ENCODE measurements at regions not wholly inside any gene's neighbourhood (a gene's known extent, or its start where the extent isn't known, plus 50 kb on each side); places are given as distances from the start of the nearest gene placed in this dataset.

- DNase-seq, result no peak
Observed at GRCh38 chr2:3099145-3099859, 278.3 kb downstream of the EIPR1 start.

GRCh38 chr2:3098231-3098630 lies 279.4 kb downstream of the EIPR1 start:
- no peak for DNase-seq

GRCh38 chr2:3097804-3098203 lies 279.8 kb downstream of the EIPR1 start:
- DNase-seq, result no peak

DNA sequence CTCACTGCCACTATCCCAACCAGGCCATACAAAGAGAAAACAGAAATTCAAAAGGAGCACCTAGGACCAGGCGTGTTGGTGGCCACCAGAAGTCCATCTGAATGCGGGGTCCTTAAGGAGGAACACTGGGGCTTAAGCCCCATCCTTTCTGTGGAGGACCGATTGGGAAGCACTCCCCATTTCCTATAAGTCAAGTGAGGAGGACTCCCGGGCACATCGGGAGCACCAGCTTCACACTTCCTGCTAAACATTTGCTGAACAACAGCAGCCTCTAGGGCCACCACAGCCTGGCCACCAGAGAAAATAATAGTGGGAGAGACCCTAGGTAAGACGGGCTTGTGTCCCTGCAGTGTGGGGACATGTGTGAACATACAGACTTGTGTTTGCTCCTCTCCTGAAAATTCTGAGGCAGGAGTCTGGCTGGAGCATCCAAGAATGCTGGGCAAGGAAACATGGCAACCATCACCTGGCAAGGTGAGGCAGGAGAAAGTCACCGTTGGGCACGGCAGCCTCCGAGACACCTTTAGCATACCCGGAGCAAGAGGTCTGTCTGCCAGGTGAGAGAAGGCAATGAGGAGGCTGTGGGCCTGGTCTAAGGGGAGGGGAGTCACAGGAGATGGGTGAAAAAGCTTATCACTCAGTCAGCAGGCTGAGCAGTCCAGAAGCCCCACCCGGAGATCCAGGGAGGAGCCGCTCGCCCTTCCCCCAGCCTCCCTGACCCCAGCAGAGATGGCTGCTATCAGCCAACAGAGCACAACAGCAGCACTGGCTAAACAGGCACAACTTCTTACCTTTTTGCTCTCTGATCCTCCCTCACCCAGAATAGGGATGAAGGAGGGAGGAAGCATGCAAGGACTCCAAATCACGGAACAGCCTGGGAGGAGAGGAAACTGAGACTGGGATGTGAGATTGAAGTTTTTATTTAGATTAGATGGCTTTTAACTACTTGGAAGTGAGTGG lies 282.3 kb downstream of the EIPR1 start:
- no peak for DNase-seq

DNA sequence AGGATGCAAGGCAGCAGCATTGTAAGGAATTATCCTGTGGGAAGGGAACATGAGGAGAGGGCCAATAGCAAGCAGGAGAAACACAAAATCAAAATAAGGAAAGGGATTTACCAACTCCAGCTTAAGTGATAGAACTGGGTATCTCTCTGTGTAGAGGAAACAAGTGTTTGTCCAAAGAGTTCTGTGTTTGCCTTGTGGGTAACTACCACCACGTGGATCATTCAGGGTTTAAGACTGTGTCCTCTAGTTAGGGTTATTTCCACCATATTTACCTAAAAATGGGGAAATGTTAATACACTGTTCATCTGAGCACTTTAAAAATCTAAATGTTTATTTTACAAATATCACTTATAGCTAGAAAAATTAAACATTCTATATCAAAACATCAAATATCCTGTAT lies 283.3 kb downstream of the EIPR1 start:
- no peak for DNase-seq

DNA sequence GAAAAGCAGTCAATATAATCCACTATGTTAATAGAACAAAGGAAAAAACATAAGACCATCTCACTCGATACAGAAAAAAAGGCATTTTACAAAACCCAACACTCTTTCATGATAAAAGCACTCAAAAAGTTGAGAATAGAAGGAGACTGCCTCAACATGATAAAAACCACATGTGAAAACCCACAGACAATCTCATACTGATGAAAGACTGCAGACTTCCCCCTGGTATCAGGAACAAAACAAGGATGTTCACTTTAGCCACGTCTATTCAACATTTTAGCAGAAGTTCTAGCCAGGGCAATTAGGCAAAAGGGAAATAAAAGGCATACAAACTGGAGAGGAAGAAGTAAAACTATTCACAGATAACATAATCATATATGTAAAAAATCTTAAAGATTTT lies 285.9 kb downstream of the EIPR1 start:
- no peak for DNase-seq

DNA sequence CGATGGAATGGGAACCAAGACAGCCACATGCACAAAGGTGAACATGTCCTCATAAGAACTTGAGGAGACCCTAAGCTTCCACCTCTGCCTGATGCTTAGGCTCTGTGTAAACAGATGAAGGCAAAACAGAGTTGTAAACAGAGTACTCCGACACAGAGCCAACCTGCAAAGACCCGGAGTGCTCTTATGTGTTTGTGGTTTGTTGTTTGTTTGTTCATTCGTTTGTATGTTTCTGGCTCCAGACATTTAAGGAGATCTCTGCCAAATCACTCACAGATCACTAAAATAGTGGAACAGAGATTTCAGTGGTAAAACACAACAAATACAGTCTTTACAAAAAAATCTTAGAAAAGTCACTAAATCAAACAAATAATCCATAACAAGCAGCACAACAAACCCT lies 294.9 kb downstream of the EIPR1 start:
- no peak for DNase-seq

- DNase-seq, result no peak
Observed at GRCh38 chr2:3079959-3080948, 297.4 kb downstream of the EIPR1 start.

GRCh38 chr2:3079466-3079865 lies 298.2 kb downstream of the EIPR1 start:
- no peak for DNase-seq

- DNase-seq, result no peak
Observed at GRCh38 chr2:3078684-3079083, 298.9 kb downstream of the EIPR1 start.

DNA sequence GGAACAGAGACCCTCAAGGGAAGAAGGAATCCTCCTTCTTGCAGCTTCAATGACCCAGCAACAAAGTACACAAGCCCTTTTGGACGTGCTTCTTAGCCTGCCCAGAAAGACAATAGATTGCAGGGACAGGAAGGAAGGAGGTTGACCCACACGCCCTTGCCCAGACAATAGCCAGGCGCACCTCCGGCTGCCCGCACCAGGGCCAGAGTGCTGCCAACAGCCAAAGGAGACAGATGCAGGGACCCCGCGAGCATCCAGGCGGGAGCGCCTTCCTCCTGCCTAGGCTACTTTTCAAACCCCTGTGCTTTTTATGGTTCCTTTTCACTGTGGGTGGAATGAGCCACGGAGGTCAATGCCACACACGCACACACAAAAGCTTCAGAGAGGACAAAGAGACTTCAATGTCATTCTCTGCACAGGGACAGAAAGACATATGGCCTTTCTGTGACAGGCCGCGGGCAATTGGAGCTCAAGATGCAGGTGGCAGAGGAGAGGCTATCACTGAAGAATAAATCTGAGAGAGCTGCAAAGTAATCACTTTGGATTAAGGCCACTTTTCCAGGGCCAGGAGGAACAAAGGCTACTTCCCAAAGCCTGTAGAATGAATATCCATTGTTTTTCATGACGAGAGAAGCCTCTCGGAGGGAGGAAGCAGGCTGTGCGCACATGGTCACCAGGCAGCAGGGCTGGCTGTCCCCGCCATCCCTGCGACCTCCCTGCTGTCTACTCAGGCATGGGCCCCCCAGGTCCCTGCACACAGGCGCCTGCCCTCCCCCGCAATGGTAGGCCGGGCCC lies 300.6 kb downstream of the EIPR1 start:
- no peak for DNase-seq

- DNase-seq, result no peak
Observed at GRCh38 chr2:3075991-3076340, 301.7 kb downstream of the EIPR1 start.

- DNase-seq, result no peak
Observed at GRCh38 chr2:3075316-3075990, 302.2 kb downstream of the EIPR1 start.

DNA sequence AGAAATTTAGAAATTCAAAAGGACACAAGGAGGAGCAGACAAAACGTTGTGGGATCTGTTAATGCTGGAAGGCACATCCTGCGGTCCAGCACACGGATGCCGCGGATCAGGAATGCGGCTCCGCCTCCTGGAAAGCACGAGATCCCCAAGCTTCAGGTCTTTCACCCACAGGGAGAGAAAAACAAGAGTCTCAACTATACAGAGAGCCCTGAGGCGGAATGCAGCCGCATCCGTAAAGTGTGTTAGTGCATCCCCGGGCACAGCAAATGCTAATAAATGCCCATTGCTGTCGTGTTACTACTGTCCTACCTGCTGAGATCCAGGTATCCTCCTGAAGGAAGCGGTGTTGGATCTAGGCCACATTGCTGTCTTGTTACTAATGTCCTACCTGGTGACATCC lies 303.9 kb downstream of the EIPR1 start:
- no peak for DNase-seq

GRCh38 chr2:3073041-3073595 lies 304.5 kb downstream of the EIPR1 start:
- DNase-seq, result no peak

GRCh38 chr2:3071685-3072263 lies 305.8 kb downstream of the EIPR1 start:
- no peak for DNase-seq

GRCh38 chr2:3066831-3067230 lies 310.8 kb downstream of the EIPR1 start:
- DNase-seq, result no peak

GRCh38 chr2:3065928-3066327 lies 311.7 kb downstream of the EIPR1 start:
- DNase-seq, result no peak

- DNase-seq, result no peak
Observed at GRCh38 chr2:3062476-3063260, 314.9 kb downstream of the EIPR1 start.

GRCh38 chr2:3060049-3060448 lies 317.6 kb downstream of the EIPR1 start:
- no peak for DNase-seq
